ENCODE measurements at regions not wholly inside any gene's neighbourhood (a gene's known extent, or its start where the extent isn't known, plus 50 kb on each side); places are given as distances from the start of the nearest gene placed in this dataset.

DNA sequence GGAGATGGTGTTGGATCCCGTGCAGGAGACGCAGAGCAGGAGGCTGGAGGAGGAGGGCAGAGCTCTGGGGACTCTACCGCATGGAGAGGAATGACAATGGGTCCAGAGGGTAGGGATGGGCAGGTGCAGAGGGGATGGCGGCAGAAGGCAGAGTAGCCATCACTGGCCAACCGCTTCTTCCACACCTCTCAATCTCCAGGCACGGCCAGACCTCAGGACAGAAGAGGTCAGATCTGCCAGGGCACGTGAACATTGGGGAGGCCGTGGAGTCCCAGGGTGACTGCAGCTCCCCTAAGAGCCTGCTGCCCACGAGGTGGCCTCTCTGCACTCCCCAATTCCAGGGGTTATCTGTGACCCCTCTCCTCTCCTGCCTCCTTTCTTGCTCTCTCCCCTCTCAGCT, 162.7 kb upstream of the HDAC4 start:
- no peaks in the 10 kb centered on the region for H3K36me3 ChIP-seq
- WGBS, 2 donors (ENCODE audit: low coverage in 1 of 2): 86% methylated on average over 9 of the region's 9 CpGs; no CpG with 5 or more reads in 1 of the 2 donors

GRCh38 chr2:239561446-239562001, 160.7 kb upstream of the HDAC4 start:
- in situ Hi-C loops (cut with MboI; ENCODE audit: low pct_ligation_motif_present in 1 of 4, low pct_unique_long_range_greater_than_20kb in 1 of 4, low sequenced_read_pairs in 3 of 4): no loop called here
- peak; percentile 25 for DNase-seq
- Histone ChIP-seq H3K27me3 (peaks cover 12% of the 10 kb centered on the region), H3K9me3 (no peaks in the 10 kb centered on the region), H3K4me3 (no peak overlapping the region), H3K4me1 (no peaks in the 10 kb centered on the region), H3K27ac (no peak overlapping the region), H3K36me3 (no peaks in the 10 kb centered on the region)
- intact Hi-C loops (cut with DNase I; ENCODE audit: low total_unique reads): loop anchor here (1.0 kb wide), 1 partner anchor 134 kb away; no protein-coding TSS in a partner anchor
- WGBS, 2 donors (ENCODE audit: low coverage in 1 of 2): 63% methylated on average over 13 of the region's 17 CpGs; no CpG with 5 or more reads in 1 of the 2 donors
- TF ChIP-seq, protein P1, sequence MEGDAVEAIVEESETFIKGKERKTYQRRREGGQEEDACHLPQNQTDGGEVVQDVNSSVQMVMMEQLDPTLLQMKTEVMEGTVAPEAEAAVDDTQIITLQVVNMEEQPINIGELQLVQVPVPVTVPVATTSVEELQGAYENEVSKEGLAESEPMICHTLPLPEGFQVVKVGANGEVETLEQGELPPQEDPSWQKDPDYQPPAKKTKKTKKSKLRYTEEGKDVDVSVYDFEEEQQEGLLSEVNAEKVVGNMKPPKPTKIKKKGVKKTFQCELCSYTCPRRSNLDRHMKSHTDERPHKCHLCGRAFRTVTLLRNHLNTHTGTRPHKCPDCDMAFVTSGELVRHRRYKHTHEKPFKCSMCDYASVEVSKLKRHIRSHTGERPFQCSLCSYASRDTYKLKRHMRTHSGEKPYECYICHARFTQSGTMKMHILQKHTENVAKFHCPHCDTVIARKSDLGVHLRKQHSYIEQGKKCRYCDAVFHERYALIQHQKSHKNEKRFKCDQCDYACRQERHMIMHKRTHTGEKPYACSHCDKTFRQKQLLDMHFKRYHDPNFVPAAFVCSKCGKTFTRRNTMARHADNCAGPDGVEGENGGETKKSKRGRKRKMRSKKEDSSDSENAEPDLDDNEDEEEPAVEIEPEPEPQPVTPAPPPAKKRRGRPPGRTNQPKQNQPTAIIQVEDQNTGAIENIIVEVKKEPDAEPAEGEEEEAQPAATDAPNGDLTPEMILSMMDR (IDR thresholded peaks at IDR 0.05): no peak
- TF ChIP-seq POLR2A (IDR thresholded peaks at IDR 0.05) (no peak), POLR2AphosphoS5 (IDR thresholded peaks at IDR 0.05) (no peak), EP300 (IDR thresholded peaks at IDR 0.05; ENCODE audit: low read depth) (no peak)

More for the DNA sequence above, 162.7 kb upstream of the HDAC4 start:
- no peak overlapping the region for H3K27ac ChIP-seq
- in situ Hi-C loops (cut with MboI; ENCODE audit: low pct_ligation_motif_present in 1 of 4, low pct_unique_long_range_greater_than_20kb in 1 of 4, low sequenced_read_pairs in 3 of 4) (no loop called here), intact Hi-C loops (cut with DNase I; ENCODE audit: low total_unique reads) (no loop called here)
- peaks cover 12% of the 10 kb centered on the region for H3K27me3 ChIP-seq
- TF ChIP-seq, protein P1 (IDR thresholded peaks at IDR 0.05): no peak
- TF ChIP-seq POLR2AphosphoS5 (IDR thresholded peaks at IDR 0.05): no peak
- no peak for TF ChIP-seq EP300 (IDR thresholded peaks at IDR 0.05; ENCODE audit: low read depth)
- TF ChIP-seq POLR2A (IDR thresholded peaks at IDR 0.05): no peak
- H3K4me3 ChIP-seq: no peak overlapping the region
- no peak for DNase-seq
- no peaks in the 10 kb centered on the region for H3K9me3 ChIP-seq
- H3K4me1 ChIP-seq: no peaks in the 10 kb centered on the region

GRCh38 chr2:239559417-239560261, 158.8 kb upstream of the HDAC4 start:
- no peak for TF ChIP-seq EP300 (IDR thresholded peaks at IDR 0.05; ENCODE audit: low read depth)
- TF ChIP-seq, protein P1 (IDR thresholded peaks at IDR 0.05): no peak
- TF ChIP-seq POLR2AphosphoS5 (IDR thresholded peaks at IDR 0.05): no peak
- no peak for TF ChIP-seq POLR2A (IDR thresholded peaks at IDR 0.05)
- in situ Hi-C loops (cut with MboI; ENCODE audit: low pct_ligation_motif_present in 1 of 4, low pct_unique_long_range_greater_than_20kb in 1 of 4, low sequenced_read_pairs in 3 of 4): no loop called here
- no peaks in the 10 kb centered on the region for H3K9me3 ChIP-seq
- intact Hi-C loops (cut with DNase I; ENCODE audit: low total_unique reads): no loop called here
- H3K4me3 ChIP-seq: no peak overlapping the region
- no peaks in the 10 kb centered on the region for H3K4me1 ChIP-seq
- WGBS, 2 donors (ENCODE audit: low coverage in 1 of 2): 84 to 90% methylated on average over 10 to 28 of the region's 28 CpGs
- peaks cover 10% of the 10 kb centered on the region for H3K27me3 ChIP-seq
- no peak for DNase-seq
- H3K27ac ChIP-seq: no peak overlapping the region
- no peaks in the 10 kb centered on the region for H3K36me3 ChIP-seq

GRCh38 chr2:239558661-239559060, 157.8 kb upstream of the HDAC4 start:
- intact Hi-C loops (cut with DNase I; ENCODE audit: low total_unique reads) (no loop called here), in situ Hi-C loops (cut with MboI; ENCODE audit: low pct_ligation_motif_present in 1 of 4, low pct_unique_long_range_greater_than_20kb in 1 of 4, low sequenced_read_pairs in 3 of 4) (no loop called here)
- H3K36me3 ChIP-seq: no peaks in the 10 kb centered on the region
- no peak for DNase-seq
- no peaks in the 10 kb centered on the region for H3K4me1 ChIP-seq
- no peaks in the 10 kb centered on the region for H3K9me3 ChIP-seq
- no peak overlapping the region for H3K4me3 ChIP-seq
- 85 to 93% methylated on average over 2 to 12 of the region's 12 CpGs for WGBS, 2 donors (ENCODE audit: low coverage in 1 of 2)
- peaks cover 7% of the 10 kb centered on the region for H3K27me3 ChIP-seq
- no peak overlapping the region for H3K27ac ChIP-seq
- no peak for TF ChIP-seq POLR2AphosphoS5 (IDR thresholded peaks at IDR 0.05)
- TF ChIP-seq POLR2A (IDR thresholded peaks at IDR 0.05): no peak
- TF ChIP-seq EP300 (IDR thresholded peaks at IDR 0.05; ENCODE audit: low read depth): no peak
- TF ChIP-seq, protein P1 (IDR thresholded peaks at IDR 0.05): no peak
